HEK293T (cell line): ENCODE measurements at regions not wholly inside any gene's neighbourhood (a gene's known extent, or its start where the extent isn't known, plus 50 kb on each side); places are given as distances from the start of the nearest gene placed in this dataset.

Source experiments
- ELF4 ChIP-seq: fragments of 450-650 bp; IDR thresholded peaks from 2 replicates; pipeline ENCODE4 v1.6.1; 2017; ENCODE audit warnings: antibody characterized with exemption
- FOXA1 ChIP-seq: fragments of 450-650 bp; IDR thresholded peaks from 2 replicates; pipeline ENCODE4 v1.6.1; 2016; ENCODE audit warnings: mild to moderate bottlenecking
- FOXK2 ChIP-seq: fragments of 450-650 bp; IDR thresholded peaks from 2 replicates; pipeline ENCODE4 v1.6.1; 2016; ENCODE audit warnings: mild to moderate bottlenecking
- FOXM1 ChIP-seq: fragments of 450-650 bp; IDR thresholded peaks from 2 replicates; pipeline ENCODE4 v1.6.1; 2017; ENCODE audit warnings: mild to moderate bottlenecking, borderline replicate concordance
- HDGF ChIP-seq: fragments of 450-650 bp; IDR thresholded peaks from 2 replicates; pipeline ENCODE4 v1.6.1; 2017; ENCODE audit warnings: antibody characterized with exemption, borderline replicate concordance
- LEF1 ChIP-seq: fragments of 450-650 bp; IDR thresholded peaks from 2 replicates; pipeline ENCODE4 v1.6.1; 2017; ENCODE audit warnings: mild to moderate bottlenecking, borderline replicate concordance
- NFRKB ChIP-seq: fragments of 450-650 bp; IDR thresholded peaks from 2 replicates; pipeline ENCODE4 v1.6.1; 2016; ENCODE audit warnings: mild to moderate bottlenecking, moderate library complexity
- PKNOX1 ChIP-seq: fragments of 450-650 bp; IDR thresholded peaks from 2 replicates; pipeline ENCODE4 v1.6.1; 2016
- SP1 ChIP-seq: fragments of 450-650 bp; IDR thresholded peaks from 2 replicates; pipeline ENCODE4 v1.6.1; 2017
- ZNF384 ChIP-seq: fragments of 450-650 bp; IDR thresholded peaks from 2 replicates; pipeline ENCODE4 v1.6.1; 2016

GRCh38 chr2:195404651-195405050, 252.4 kb upstream of the SLC39A10 start:
- TF ChIP-seq FOXA1 (no peak), ZNF384 (no peak), NFRKB (no peak), PKNOX1 (no peak), FOXK2 (no peak), ELF4 (no peak), HDGF (no peak), SP1 (no peak), FOXM1 (no peak), LEF1 (no peak)
